GM12891 (cell line): ENCODE measurements at regions not wholly inside any gene's neighbourhood (a gene's known extent, or its start where the extent isn't known, plus 50 kb on each side); places are given as distances from the start of the nearest gene placed in this dataset.

Experiments used
- PAX5 ChIP-seq: IDR thresholded peaks from 2 replicates; pipeline ENCODE4 v1.6.1; 2011; ENCODE audit warnings: low read length, moderate library complexity, mild to moderate bottlenecking; ENCODE audit not compliant: insufficient read depth, severe bottlenecking
- POLR2A ChIP-seq: IDR thresholded peaks from 2 replicates; pipeline ENCODE4 v1.6.1; 2011; ENCODE audit warnings: low read depth, low read length, control low read depth
- POLR2AphosphoS5 ChIP-seq: IDR thresholded peaks from 2 replicates; pipeline ENCODE4 v1.6.1; 2011; ENCODE audit warnings: low read depth, low read length, control low read depth
- POU2F2 ChIP-seq: IDR thresholded peaks from 2 replicates; pipeline ENCODE4 v1.6.1; 2011; ENCODE audit warnings: low read depth, mild to moderate bottlenecking, control low read depth, low read length, moderate library complexity
- TAF1 ChIP-seq: IDR thresholded peaks from 2 replicates; pipeline ENCODE4 v1.6.1; 2011; ENCODE audit warnings: low read depth, low read length, control low read depth

DNA sequence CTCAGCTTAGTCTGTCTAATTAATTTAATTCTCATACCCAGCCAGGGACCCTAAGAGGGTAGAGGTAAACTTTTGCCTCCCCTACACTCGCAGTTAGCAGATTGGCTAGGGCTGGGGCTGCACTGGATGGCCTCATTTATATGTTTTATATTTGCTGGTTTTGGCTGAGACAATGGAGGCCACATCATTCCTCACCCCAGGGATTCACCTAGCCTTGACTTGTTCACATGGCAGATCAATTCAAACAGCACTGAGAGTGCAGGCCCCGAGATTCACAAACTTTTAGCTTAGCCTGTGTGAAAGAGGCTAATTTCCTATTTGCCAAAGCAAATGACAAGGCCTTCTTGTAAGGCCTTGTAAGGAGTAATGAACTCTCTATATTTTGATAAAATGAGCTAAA lies 844.4 kb downstream of the ARAP2 start:
- TF ChIP-seq TAF1 (no peak), POLR2A (no peak), POLR2AphosphoS5 (no peak), PAX5 (no peak), POU2F2 (no peak)
